Trophoblast cell (in vitro differentiated cells and primary cell): ENCODE measurements at regions not wholly inside any gene's neighbourhood (a gene's known extent, or its start where the extent isn't known, plus 50 kb on each side); places are given as distances from the start of the nearest gene placed in this dataset.

Experiments
- DNase-seq, 2 donors: peaks; one replicate each; pipeline ENCODE4 v3.0.0-alpha.2; 2016
- H2AFZ ChIP-seq: 2 replicates; pipeline ENCODE4 v1.6.1; 2013; ENCODE audit warnings: low read length, moderate library complexity, mild to moderate bottlenecking; ENCODE audit not compliant: insufficient read depth, poor library complexity
- H2AK5ac ChIP-seq: 2 replicates; pipeline ENCODE4 v1.6.1; 2013; ENCODE audit warnings: mild to moderate bottlenecking, low read length
- H2BK120ac ChIP-seq: 2 replicates; pipeline ENCODE4 v1.6.1; 2013; ENCODE audit warnings: low read length, mild to moderate bottlenecking, moderate library complexity; ENCODE audit not compliant: insufficient read depth, poor library complexity
- H2BK12ac ChIP-seq: 2 replicates; pipeline ENCODE4 v1.6.1; 2013; ENCODE audit warnings: mild to moderate bottlenecking, low read length, moderate library complexity
- H2BK5ac ChIP-seq: 2 replicates; pipeline ENCODE4 v1.6.1; 2013; ENCODE audit warnings: low read length, low read depth, moderate library complexity, mild to moderate bottlenecking; ENCODE audit not compliant: poor library complexity
- H3K14ac ChIP-seq: 2 replicates; pipeline ENCODE4 v1.6.1; 2013; ENCODE audit warnings: mild to moderate bottlenecking, low read length
- H3K18ac ChIP-seq: 2 replicates; pipeline ENCODE4 v1.6.1; 2013; ENCODE audit warnings: mild to moderate bottlenecking, low read length
- H3K23ac ChIP-seq: 2 replicates; pipeline ENCODE4 v1.6.1; 2013; ENCODE audit warnings: low read length
- H3K27ac ChIP-seq: 2 replicates; pipeline ENCODE4 v1.5.1; 2013; ENCODE audit warnings: low read depth, mild to moderate bottlenecking, inconsistent platforms, low read length, moderate library complexity
- H3K27me3 ChIP-seq: 2 replicates; pipeline ENCODE4 v1.6.1; 2013; ENCODE audit warnings: inconsistent platforms, mild to moderate bottlenecking, low read length, moderate library complexity; ENCODE audit not compliant: insufficient read depth
- H3K36me3 ChIP-seq, 2 experiments: 1 replicate in 1 of 2; 2 replicates in 1 of 2; pipeline ENCODE4 v1.6.1; 2013; ENCODE audit warnings: low read length in 2 of 2, mild to moderate bottlenecking in 2 of 2, moderate library complexity in 1 of 2; ENCODE audit not compliant: insufficient read depth in 2 of 2, control insufficient read depth in 1 of 2
- H3K4ac ChIP-seq: 2 replicates; pipeline ENCODE4 v1.6.1; 2013; ENCODE audit warnings: low read depth, mild to moderate bottlenecking, low read length, moderate library complexity
- H3K4me1 ChIP-seq, 2 experiments: 1 replicate in 1 of 2; 2 replicates in 1 of 2; pipeline ENCODE4 v1.6.1; 2013; ENCODE audit warnings: low read length in 2 of 2, mild to moderate bottlenecking in 2 of 2, moderate library complexity in 1 of 2; ENCODE audit not compliant: insufficient read depth in 2 of 2, control insufficient read depth in 1 of 2
- H3K4me2 ChIP-seq: 2 replicates; pipeline ENCODE4 v1.6.1; 2013; ENCODE audit warnings: inconsistent platforms, mild to moderate bottlenecking, low read length, moderate library complexity
- H3K4me3 ChIP-seq: 2 replicates; pipeline ENCODE4 v1.5.1; 2013; ENCODE audit warnings: mild to moderate bottlenecking, low read depth, low read length, inconsistent platforms
- H3K79me1 ChIP-seq: one replicate; pipeline ENCODE4 v1.6.1; 2013; ENCODE audit warnings: low read length
- H3K79me2 ChIP-seq: 2 replicates; pipeline ENCODE4 v1.6.1; 2013; ENCODE audit warnings: low read length, mild to moderate bottlenecking; ENCODE audit not compliant: control insufficient read depth, insufficient read depth, poor library complexity
- H3K9ac ChIP-seq: 2 replicates; pipeline ENCODE4 v1.6.1; 2013; ENCODE audit warnings: mild to moderate bottlenecking, low read length
- H3K9me3 ChIP-seq: 2 replicates; pipeline ENCODE4 v1.6.1; 2013; ENCODE audit warnings: low read depth, mild to moderate bottlenecking, control low read depth, inconsistent platforms, low read length; ENCODE audit not compliant: insufficient read depth
- H4K12ac ChIP-seq: 2 replicates; pipeline ENCODE4 v1.6.1; 2013; ENCODE audit warnings: low read depth, mild to moderate bottlenecking, low read length, moderate library complexity
- H4K8ac ChIP-seq: 2 replicates; pipeline ENCODE4 v1.6.1; 2013; ENCODE audit warnings: low read depth, mild to moderate bottlenecking, low read length, moderate library complexity
- H4K91ac ChIP-seq: one replicate; pipeline ENCODE4 v1.6.1; 2013; ENCODE audit warnings: low read depth, mild to moderate bottlenecking, low read length, moderate library complexity
- WGBS: extraction: QIAGEN DNeasy Blood & Tissue Kit; methylation state at CpG from one replicate; pipeline ENCODE4 v1.1.7; 2013; ENCODE audit warnings: missing lambda C conversion rate; ENCODE audit not compliant: insufficient read length, insufficient coverage; ENCODE audit errors: extremely low coverage; 5-methylcytosine and 5-hydroxymethylcytosine counted together

- H2BK12ac ChIP-seq: no peak overlapping the region
- no peak overlapping the region for H3K23ac ChIP-seq
- H2BK5ac ChIP-seq: no peak overlapping the region
- H3K18ac ChIP-seq: no peak overlapping the region
- no peaks in the 10 kb centered on the region for H3K79me1 ChIP-seq
- H2BK120ac ChIP-seq: no peak overlapping the region
- H4K8ac ChIP-seq: no peak overlapping the region
- WGBS: no CpG with 5 or more reads among the region's 2 CpGs
- H4K91ac ChIP-seq: no peak overlapping the region
- H2AFZ ChIP-seq: no peak overlapping the region
- H3K79me2 ChIP-seq: no peaks in the 10 kb centered on the region
- no peak overlapping the region for H3K4me3 ChIP-seq
- H3K4ac ChIP-seq: no peak overlapping the region
- H2AK5ac ChIP-seq: no peak overlapping the region
- H4K12ac ChIP-seq: no peak overlapping the region
- no peak overlapping the region for H3K9ac ChIP-seq
- no peaks in the 10 kb centered on the region for H3K27me3 ChIP-seq
- H3K36me3 ChIP-seq: no peaks in the 10 kb centered on the region
- H3K4me1 ChIP-seq: no peaks in the 10 kb centered on the region
- H3K4me2 ChIP-seq: no peak overlapping the region
- DNase-seq: no peak
- H3K14ac ChIP-seq: no peak overlapping the region
- no peak overlapping the region for H3K27ac ChIP-seq
- no peaks in the 10 kb centered on the region for H3K9me3 ChIP-seq
Observed at GRCh38 chr14:37708481-37708880, 113.1 kb downstream of the TTC6 start.

DNA sequence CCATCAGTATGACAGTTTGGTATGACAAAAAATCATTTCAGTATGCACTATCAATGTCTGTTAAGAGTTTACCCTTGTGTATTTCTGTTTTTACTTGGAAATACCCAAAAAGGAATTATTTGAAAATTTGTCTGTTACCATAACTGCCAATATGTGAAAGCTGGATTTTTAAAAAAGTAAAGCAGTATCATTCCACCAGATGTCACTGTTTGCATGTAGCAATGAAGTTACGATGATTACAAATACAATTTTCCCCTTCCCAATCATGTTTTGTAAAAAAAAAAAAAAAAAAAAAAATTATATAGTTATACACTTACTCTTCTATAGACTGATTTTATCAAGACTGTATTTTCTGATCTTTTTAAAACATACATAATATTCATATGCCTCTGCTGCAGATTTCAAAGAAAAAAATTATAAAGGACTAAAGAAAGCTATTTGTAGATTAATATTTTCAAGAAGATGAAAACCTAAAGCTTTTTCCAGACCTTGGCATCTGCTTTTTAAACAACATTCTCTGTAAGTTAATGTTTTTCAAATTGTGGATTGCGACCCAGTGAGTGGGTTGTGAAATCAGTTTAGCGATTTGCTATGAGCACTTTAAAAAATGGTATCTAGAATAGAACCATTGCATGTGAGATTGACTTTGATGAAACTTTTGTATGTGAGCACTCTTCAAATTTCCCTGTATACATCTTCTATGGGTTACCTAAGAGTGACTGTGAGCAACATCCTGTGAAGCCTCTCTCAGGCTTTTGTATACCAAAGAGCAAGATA lies 114.2 kb downstream of the TTC6 start:
- no peak overlapping the region for H2AFZ ChIP-seq
- H3K4ac ChIP-seq: no peak overlapping the region
- H3K79me1 ChIP-seq: no peaks in the 10 kb centered on the region
- H3K9ac ChIP-seq: no peak overlapping the region
- DNase-seq: no peak
- H3K4me3 ChIP-seq: no peak overlapping the region
- WGBS: no CpG with 5 or more reads among the region's 3 CpGs
- H3K36me3 ChIP-seq: no peaks in the 10 kb centered on the region
- no peak overlapping the region for H2BK12ac ChIP-seq
- no peak overlapping the region for H4K91ac ChIP-seq
- no peak overlapping the region for H3K23ac ChIP-seq
- H3K4me1 ChIP-seq: no peaks in the 10 kb centered on the region
- no peak overlapping the region for H3K18ac ChIP-seq
- no peak overlapping the region for H2AK5ac ChIP-seq
- no peak overlapping the region for H3K14ac ChIP-seq
- no peaks in the 10 kb centered on the region for H3K9me3 ChIP-seq
- H3K79me2 ChIP-seq: no peaks in the 10 kb centered on the region
- H3K27me3 ChIP-seq: no peaks in the 10 kb centered on the region
- H4K12ac ChIP-seq: no peak overlapping the region
- no peak overlapping the region for H3K27ac ChIP-seq
- no peak overlapping the region for H4K8ac ChIP-seq
- no peak overlapping the region for H2BK120ac ChIP-seq
- H3K4me2 ChIP-seq: no peak overlapping the region
- H2BK5ac ChIP-seq: no peak overlapping the region

DNA sequence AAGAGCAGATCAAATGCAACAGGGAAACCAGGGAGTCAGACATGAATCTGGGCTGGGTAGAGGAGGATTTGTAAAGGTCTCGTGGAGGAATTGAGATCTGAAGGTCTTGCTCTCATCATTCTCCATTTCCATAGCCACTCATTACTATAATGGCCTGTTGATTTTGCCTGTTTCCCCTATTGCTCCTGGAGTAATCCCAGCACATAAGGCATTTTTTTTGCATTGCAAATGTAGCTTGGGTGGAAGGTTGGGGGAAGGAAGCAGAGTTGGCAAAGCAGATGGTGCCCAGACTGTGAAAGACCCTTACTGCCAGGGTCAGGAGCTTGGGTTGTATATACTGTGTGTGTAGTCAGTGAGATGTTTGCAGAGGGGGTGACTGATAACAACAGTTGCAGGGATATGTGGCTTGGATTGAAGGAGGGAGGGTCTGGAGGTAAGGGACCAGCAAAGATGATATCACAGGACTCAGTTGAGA lies 116.0 kb downstream of the TTC6 start:
- no peak overlapping the region for H4K91ac ChIP-seq
- DNase-seq: no peak
- H4K12ac ChIP-seq: no peak overlapping the region
- H2BK5ac ChIP-seq: no peak overlapping the region
- no peak overlapping the region for H3K9ac ChIP-seq
- no peak overlapping the region for H2AK5ac ChIP-seq
- H3K36me3 ChIP-seq: no peaks in the 10 kb centered on the region
- no peak overlapping the region for H3K27ac ChIP-seq
- H4K8ac ChIP-seq: no peak overlapping the region
- no peak overlapping the region for H2BK120ac ChIP-seq
- no peaks in the 10 kb centered on the region for H3K79me2 ChIP-seq
- peak overlapping the region; percentile 46 for H3K23ac ChIP-seq
- no peak overlapping the region for H2AFZ ChIP-seq
- no CpG with 5 or more reads among the region's 1 CpG for WGBS
- H3K79me1 ChIP-seq: no peaks in the 10 kb centered on the region
- no peaks in the 10 kb centered on the region for H3K27me3 ChIP-seq
- no peak overlapping the region for H2BK12ac ChIP-seq
- no peak overlapping the region for H3K4me2 ChIP-seq
- H3K9me3 ChIP-seq: no peaks in the 10 kb centered on the region
- H3K4ac ChIP-seq: no peak overlapping the region
- no peak overlapping the region for H3K14ac ChIP-seq
- H3K4me3 ChIP-seq: no peak overlapping the region
- no peaks in the 10 kb centered on the region for H3K4me1 ChIP-seq
- H3K18ac ChIP-seq: no peak overlapping the region

DNA sequence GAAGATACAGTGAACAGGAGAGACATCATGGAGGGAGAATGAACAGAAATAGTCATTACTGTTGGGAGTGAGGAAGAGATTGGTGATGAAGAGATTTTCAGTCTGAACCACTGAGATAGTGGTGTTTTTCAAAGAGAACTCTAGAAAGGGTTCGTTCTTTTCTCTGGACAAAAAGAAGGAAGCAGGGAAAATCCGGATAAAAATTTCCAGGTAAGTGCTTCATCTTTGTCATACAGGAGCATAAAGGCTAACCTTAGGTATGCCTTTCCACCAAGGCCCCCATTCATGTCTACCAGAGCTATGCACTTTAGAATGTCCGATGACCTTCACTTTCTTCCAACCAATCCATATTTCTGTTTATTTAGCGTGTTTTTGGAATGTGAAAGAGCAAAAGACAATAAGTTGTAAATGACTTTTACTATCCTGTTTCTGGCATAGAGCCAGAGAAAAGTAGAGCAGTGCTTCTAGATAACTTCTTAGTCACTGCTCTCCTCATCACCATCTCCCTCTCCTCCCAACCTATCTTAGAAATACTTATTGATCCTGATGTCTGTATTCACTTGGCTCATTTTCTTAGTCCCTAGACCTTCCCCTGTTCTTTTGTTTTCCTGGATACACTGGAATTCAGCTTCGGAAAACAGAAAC lies 116.5 kb downstream of the TTC6 start:
- Histone ChIP-seq H4K91ac (no peak overlapping the region), H3K9me3 (no peaks in the 10 kb centered on the region), H3K18ac (no peak overlapping the region), H3K4ac (no peak overlapping the region), H3K23ac (peak overlapping the region; percentile 46), H3K4me3 (no peak overlapping the region), H4K12ac (no peak overlapping the region), H2BK120ac (no peak overlapping the region), H2AFZ (no peak overlapping the region), H2AK5ac (no peak overlapping the region), H3K9ac (no peak overlapping the region), H3K79me2 (no peaks in the 10 kb centered on the region), H3K79me1 (no peaks in the 10 kb centered on the region), H2BK5ac (no peak overlapping the region), H2BK12ac (no peak overlapping the region), H3K27ac (no peak overlapping the region), H3K36me3 (no peaks in the 10 kb centered on the region), H4K8ac (no peak overlapping the region), H3K27me3 (no peaks in the 10 kb centered on the region), H3K4me2 (no peak overlapping the region), H3K14ac (no peak overlapping the region), H3K4me1 (no peaks in the 10 kb centered on the region)
- DNase-seq: no peak
- WGBS: no CpG with 5 or more reads among the region's 5 CpGs
